SK-N-MC (cell line): ENCODE measurements at regions not wholly inside any gene's neighbourhood (a gene's known extent, or its start where the extent isn't known, plus 50 kb on each side); places are given as distances from the start of the nearest gene placed in this dataset.

Source experiments
- EZH2 ChIP-seq: fragments of 200-600 bp; sonication (generic); IDR thresholded peaks from one replicate; pipeline ENCODE4 v1.6.1; 2017; ENCODE audit warnings: antibody characterized with exemption
- POLR2AphosphoS5 ChIP-seq: IDR thresholded peaks from 2 replicates; pipeline ENCODE4 v1.6.1; 2012; ENCODE audit warnings: mild to moderate bottlenecking, low read depth, low read length, borderline replicate concordance

DNA sequence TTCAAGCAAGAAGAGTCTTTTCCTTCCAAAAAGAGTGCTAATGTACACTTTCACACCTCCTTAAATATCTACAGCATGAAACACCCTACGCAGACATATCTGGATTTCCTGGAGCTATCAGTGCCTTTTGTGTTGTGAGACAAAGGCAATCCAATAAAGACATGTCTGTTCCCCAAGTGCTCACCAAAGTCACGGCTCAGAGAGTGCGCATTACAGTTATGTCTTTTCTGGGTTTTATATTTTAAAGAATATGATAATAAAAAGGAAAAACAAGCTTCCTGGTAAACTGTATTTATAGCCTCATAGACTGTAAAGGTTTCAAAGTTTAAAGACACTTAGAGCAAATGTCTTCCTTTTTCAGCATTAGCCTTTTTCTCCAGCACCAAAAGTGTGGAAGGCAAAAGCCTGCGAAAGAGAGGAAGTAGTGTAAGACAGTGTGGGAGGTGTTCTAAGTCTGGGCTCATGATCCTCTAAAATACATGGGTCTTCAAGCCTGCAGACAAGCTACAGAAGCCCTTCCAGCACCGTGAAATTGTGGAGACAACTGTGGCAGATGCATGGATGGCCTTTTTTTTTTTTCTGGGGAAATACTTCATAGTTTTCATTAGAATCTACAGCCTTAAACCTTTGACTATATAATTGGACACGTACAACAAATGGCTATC lies 135.0 kb upstream of the SLC35B3 start:
- no peak for TF ChIP-seq EZH2
- TF ChIP-seq POLR2AphosphoS5, result no peak
